CD4-positive, alpha-beta memory T cell (primary cell): ENCODE measurements at regions not wholly inside any gene's neighbourhood (a gene's known extent, or its start where the extent isn't known, plus 50 kb on each side); places are given as distances from the start of the nearest gene placed in this dataset.

Experiments used
- CTCF ChIA-PET: fragments of 350-600 bp; sonication (Branson Sonifier 250); formaldehyde crosslinking; loops from one replicate; lab custom pipeline; 2021; ENCODE audit warnings: inconsistent platforms; ENCODE audit not compliant: partially characterized antibody; lab: Charles Lee
- POLR2A ChIA-PET: fragments of 350-600 bp; sonication (Branson Sonifier 250); formaldehyde crosslinking; loops from one replicate; lab custom pipeline; 2021; ENCODE audit not compliant: partially characterized antibody; lab: Charles Lee
- DNase-seq, 5 donors: peaks; one replicate each; pipeline versions ENCODE4 v3.0.0 to v3.0.0-alpha.2; 2020 to 2022; ENCODE audit warnings: mixed read lengths in 1 of 5
- H3K27ac ChIP-seq: one replicate; pipeline ENCODE4 v1.7.0; 2013; ENCODE audit warnings: low read depth, low read length
- H3K27me3 ChIP-seq: 2 replicates; pipeline ENCODE4 v1.7.0; 2013; ENCODE audit warnings: mild to moderate bottlenecking, low read length, moderate library complexity; ENCODE audit not compliant: insufficient read depth
- H3K36me3 ChIP-seq: 2 replicates; pipeline ENCODE4 v1.7.0; 2013; ENCODE audit warnings: mild to moderate bottlenecking, low read length, moderate library complexity; ENCODE audit not compliant: insufficient read depth
- H3K4me1 ChIP-seq: 2 replicates; pipeline ENCODE4 v1.7.0; 2013; ENCODE audit warnings: mild to moderate bottlenecking, low read length, moderate library complexity; ENCODE audit not compliant: insufficient read depth
- H3K4me3 ChIP-seq, 2 donors: one replicate each; pipeline ENCODE4 v1.7.0; 2013; ENCODE audit warnings: low read length in 2 of 2, mild to moderate bottlenecking in 1 of 2
- H3K9me3 ChIP-seq, 2 donors: one replicate each; pipeline ENCODE4 v1.7.0; 2013; ENCODE audit warnings: low read length in 2 of 2, control low read depth in 1 of 2; ENCODE audit not compliant: control insufficient read depth in 1 of 2
- H3K27ac Mint-ChIP-seq, 7 donors: one replicate each; pipeline ENCODE4 v1.8.0; 2020 to 2021; ENCODE audit warnings: mixed read lengths in 7 of 7, mild to moderate bottlenecking in 6 of 7, inconsistent platforms in 3 of 7, moderate library complexity in 3 of 7
- H3K27me3 Mint-ChIP-seq, 2 donors: one replicate each; pipeline ENCODE4 v1.8.0; 2020 to 2021; ENCODE audit warnings: mixed read lengths in 2 of 2
- H3K36me3 Mint-ChIP-seq, 2 donors: one replicate each; pipeline ENCODE4 v1.8.0; 2020 to 2021; ENCODE audit warnings: mixed read lengths in 2 of 2, inconsistent platforms in 1 of 2, mild to moderate bottlenecking in 1 of 2
- H3K4me1 Mint-ChIP-seq, 4 donors: one replicate each; pipeline ENCODE4 v1.8.0; 2020 to 2021; ENCODE audit warnings: mixed read lengths in 4 of 4, mild to moderate bottlenecking in 1 of 4
- H3K4me3 Mint-ChIP-seq, 8 donors: one replicate each; pipeline ENCODE4 v1.8.0; 2020 to 2021; ENCODE audit warnings: mixed read lengths in 8 of 8, mild to moderate bottlenecking in 7 of 8, moderate library complexity in 6 of 8, inconsistent platforms in 3 of 8
- H3K9me3 Mint-ChIP-seq, 8 donors: one replicate each; pipeline ENCODE4 v1.8.0; 2020 to 2021; ENCODE audit warnings: mixed read lengths in 8 of 8, mild to moderate bottlenecking in 5 of 8, inconsistent platforms in 3 of 8, moderate library complexity in 1 of 8
- intact Hi-C: fragments of 100-400 bp; cut with micrococcal nuclease; formaldehyde crosslinking; loops from one replicate; pipeline ENCODE4 v1.15.1; 2023

- peaks cover 0 to 2% (median 0%) of the 10 kb centered on the region in 8 donors for H3K9me3 Mint-ChIP-seq
- Histone ChIP-seq H3K9me3 (no peaks in the 10 kb centered on the region), H3K4me3 (no peak overlapping the region), H3K27ac (no peak overlapping the region), H3K4me1 (no peaks in the 10 kb centered on the region), H3K36me3 (no peaks in the 10 kb centered on the region), H3K27me3 (no peaks in the 10 kb centered on the region)
- H3K4me3 Mint-ChIP-seq = no peak overlapping the region
- CTCF ChIA-PET = no interaction called here
- no peaks in the 10 kb centered on the region for H3K36me3 Mint-ChIP-seq
- no peaks in the 10 kb centered on the region for H3K4me1 Mint-ChIP-seq
- DNase-seq = no peak
- no peak overlapping the region for H3K27ac Mint-ChIP-seq
- no peaks in the 10 kb centered on the region for H3K27me3 Mint-ChIP-seq
- intact Hi-C loops = no loop called here
- POLR2A ChIA-PET = no interaction called here
Measured at GRCh38 chr11:87463486-87464102, 425.9 kb downstream of the TMEM135 start.

GRCh38 chr11:87462171-87462570 is 424.4 kb downstream of the TMEM135 start:
- Mint-ChIP-seq H3K4me3 (no peak overlapping the region), H3K27me3 (no peaks in the 10 kb centered on the region), H3K36me3 (no peaks in the 10 kb centered on the region), H3K27ac (no peak overlapping the region), H3K9me3 (peaks cover 0 to 7% (median 0%) of the 10 kb centered on the region in 8 donors), H3K4me1 (no peaks in the 10 kb centered on the region)
- no peak for DNase-seq
- Histone ChIP-seq H3K27me3 (no peaks in the 10 kb centered on the region), H3K36me3 (no peaks in the 10 kb centered on the region), H3K4me1 (no peaks in the 10 kb centered on the region), H3K9me3 (no peaks in the 10 kb centered on the region), H3K27ac (no peak overlapping the region), H3K4me3 (no peak overlapping the region)
- ChIA-PET CTCF (no interaction called here), POLR2A (no interaction called here)
- intact Hi-C loops = no loop called here

GRCh38 chr11:87460842-87461637 is 423.3 kb downstream of the TMEM135 start:
- H3K27ac Mint-ChIP-seq = no peak overlapping the region
- intact Hi-C loops = no loop called here
- ChIA-PET POLR2A (no interaction called here), CTCF (no interaction called here)
- Histone ChIP-seq H3K36me3 (no peaks in the 10 kb centered on the region), H3K4me3 (no peak overlapping the region), H3K27me3 (no peaks in the 10 kb centered on the region), H3K27ac (no peak overlapping the region), H3K4me1 (no peaks in the 10 kb centered on the region), H3K9me3 (no peaks in the 10 kb centered on the region)
- H3K4me1 Mint-ChIP-seq = no peaks in the 10 kb centered on the region
- H3K36me3 Mint-ChIP-seq = no peaks in the 10 kb centered on the region
- no peaks in the 10 kb centered on the region for H3K27me3 Mint-ChIP-seq
- peaks cover 0 to 5% (median 0%) of the 10 kb centered on the region in 8 donors for H3K9me3 Mint-ChIP-seq
- no peak overlapping the region for H3K4me3 Mint-ChIP-seq
- DNase-seq = no peak

GRCh38 chr11:87460279-87460678 is 422.5 kb downstream of the TMEM135 start:
- Histone ChIP-seq H3K4me1 (no peaks in the 10 kb centered on the region), H3K27me3 (no peaks in the 10 kb centered on the region), H3K36me3 (no peaks in the 10 kb centered on the region), H3K9me3 (no peaks in the 10 kb centered on the region), H3K4me3 (no peak overlapping the region), H3K27ac (no peak overlapping the region)
- CTCF ChIA-PET = no interaction called here
- no peaks in the 10 kb centered on the region for H3K4me1 Mint-ChIP-seq
- DNase-seq = no peak
- POLR2A ChIA-PET = no interaction called here
- H3K27ac Mint-ChIP-seq = no peak overlapping the region
- intact Hi-C loops = no loop called here
- H3K9me3 Mint-ChIP-seq = peaks cover 0 to 7% (median 0%) of the 10 kb centered on the region in 8 donors
- H3K4me3 Mint-ChIP-seq = no peak overlapping the region
- H3K27me3 Mint-ChIP-seq = no peaks in the 10 kb centered on the region
- no peaks in the 10 kb centered on the region for H3K36me3 Mint-ChIP-seq

GRCh38 chr11:87459351-87459750 is 421.6 kb downstream of the TMEM135 start:
- H3K4me1 Mint-ChIP-seq = no peaks in the 10 kb centered on the region
- H3K4me3 ChIP-seq = no peak overlapping the region
- H3K9me3 ChIP-seq = no peaks in the 10 kb centered on the region
- no peak for DNase-seq
- H3K4me1 ChIP-seq = no peaks in the 10 kb centered on the region
- no peak overlapping the region for H3K27ac Mint-ChIP-seq
- no peaks in the 10 kb centered on the region for H3K27me3 ChIP-seq
- no peaks in the 10 kb centered on the region for H3K36me3 ChIP-seq
- intact Hi-C loops = no loop called here
- ChIA-PET POLR2A (no interaction called here), CTCF (no interaction called here)
- H3K9me3 Mint-ChIP-seq = peaks cover 0 to 7% (median 0%) of the 10 kb centered on the region in 8 donors
- H3K27me3 Mint-ChIP-seq = no peaks in the 10 kb centered on the region
- H3K36me3 Mint-ChIP-seq = no peaks in the 10 kb centered on the region
- H3K4me3 Mint-ChIP-seq = no peak overlapping the region
- H3K27ac ChIP-seq = no peak overlapping the region

GRCh38 chr11:87456499-87456898 is 418.8 kb downstream of the TMEM135 start:
- no peak for DNase-seq
- ChIA-PET CTCF (no interaction called here), POLR2A (no interaction called here)
- intact Hi-C loops = no loop called here
- no peaks in the 10 kb centered on the region for H3K27me3 Mint-ChIP-seq
- Histone ChIP-seq H3K27me3 (no peaks in the 10 kb centered on the region), H3K4me1 (no peaks in the 10 kb centered on the region), H3K27ac (no peak overlapping the region), H3K36me3 (no peaks in the 10 kb centered on the region), H3K9me3 (no peaks in the 10 kb centered on the region), H3K4me3 (no peak overlapping the region)
- peaks cover 0 to 7% (median 0%) of the 10 kb centered on the region in 8 donors for H3K9me3 Mint-ChIP-seq
- H3K36me3 Mint-ChIP-seq = no peaks in the 10 kb centered on the region
- no peak overlapping the region for H3K27ac Mint-ChIP-seq
- no peaks in the 10 kb centered on the region for H3K4me1 Mint-ChIP-seq
- H3K4me3 Mint-ChIP-seq = no peak overlapping the region

GRCh38 chr11:87455180-87455579 is 417.4 kb downstream of the TMEM135 start:
- H3K4me3 Mint-ChIP-seq = no peak overlapping the region
- Histone ChIP-seq H3K27me3 (no peaks in the 10 kb centered on the region), H3K27ac (no peak overlapping the region), H3K4me3 (no peak overlapping the region), H3K36me3 (no peaks in the 10 kb centered on the region), H3K4me1 (no peaks in the 10 kb centered on the region), H3K9me3 (no peaks in the 10 kb centered on the region)
- DNase-seq = no peak
- ChIA-PET CTCF (no interaction called here), POLR2A (no interaction called here)
- H3K36me3 Mint-ChIP-seq = no peaks in the 10 kb centered on the region
- no peak overlapping the region for H3K27ac Mint-ChIP-seq
- H3K27me3 Mint-ChIP-seq = no peaks in the 10 kb centered on the region
- H3K4me1 Mint-ChIP-seq = no peaks in the 10 kb centered on the region
- H3K9me3 Mint-ChIP-seq = peaks cover 0 to 7% (median 0%) of the 10 kb centered on the region in 8 donors
- intact Hi-C loops = no loop called here
